GM18907 (cell line): ENCODE measurements at regions not wholly inside any gene's neighbourhood (a gene's known extent, or its start where the extent isn't known, plus 50 kb on each side); places are given as distances from the start of the nearest gene placed in this dataset.
"Not testable (repeated sequence)": the region's sequence is repeated elsewhere in the genome, so short reads cannot be mapped to it uniquely, and the experiment has no call there.

ENCODE experiments used
- ATAC-seq: cut with Tn5 transposase; IDR thresholded peaks from one replicate; pipeline ENCODE4 v1.9.1; 2021; ENCODE audit warnings: mild to moderate bottlenecking, moderate library complexity; ENCODE audit not compliant: unreplicated experiment

GRCh38 chr12:25864306-25865276, 93.9 kb upstream of the RASSF8 start:
- no peak for ATAC-seq

DNA sequence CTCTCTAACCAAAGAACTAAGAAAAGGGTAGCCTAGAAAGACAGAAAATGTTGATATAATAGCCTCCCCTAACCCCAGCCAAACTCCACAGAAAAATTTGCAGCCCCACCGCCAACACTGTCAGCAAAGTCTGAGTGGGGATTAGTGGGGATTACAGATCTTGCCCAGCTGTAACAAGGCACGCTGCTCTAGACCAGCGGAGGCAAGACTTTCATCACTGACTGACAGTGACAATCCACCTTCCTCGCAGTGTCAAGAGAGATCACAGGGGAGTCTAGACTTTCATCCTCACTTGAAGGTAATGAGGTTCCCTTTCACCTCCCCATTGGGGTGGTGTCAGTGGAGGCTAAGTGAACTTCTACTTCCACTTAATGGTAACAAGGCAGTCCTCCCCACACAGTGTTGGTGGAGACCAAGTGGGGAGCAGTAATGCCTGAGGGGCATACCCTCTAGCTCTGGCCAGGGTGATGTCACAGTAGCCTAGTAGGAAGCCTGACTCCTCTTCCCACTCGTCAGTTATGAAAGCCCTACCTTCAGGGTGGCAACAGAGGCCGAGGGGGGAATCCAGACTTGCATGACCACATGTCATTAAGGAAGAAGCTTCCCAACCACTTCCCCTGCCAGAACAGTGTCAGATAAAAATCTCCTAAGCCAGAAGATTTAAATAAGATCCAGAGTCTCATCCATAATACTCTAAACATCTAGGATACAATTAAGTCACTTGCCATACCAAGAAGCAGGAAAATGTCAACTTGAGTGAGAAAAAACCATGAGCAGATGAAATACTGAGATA, 91.7 kb upstream of the RASSF8 start:
- ATAC-seq = no peak

- no peak for ATAC-seq
Measured at GRCh38 chr12:25868193-25868592, 90.3 kb upstream of the RASSF8 start.

DNA sequence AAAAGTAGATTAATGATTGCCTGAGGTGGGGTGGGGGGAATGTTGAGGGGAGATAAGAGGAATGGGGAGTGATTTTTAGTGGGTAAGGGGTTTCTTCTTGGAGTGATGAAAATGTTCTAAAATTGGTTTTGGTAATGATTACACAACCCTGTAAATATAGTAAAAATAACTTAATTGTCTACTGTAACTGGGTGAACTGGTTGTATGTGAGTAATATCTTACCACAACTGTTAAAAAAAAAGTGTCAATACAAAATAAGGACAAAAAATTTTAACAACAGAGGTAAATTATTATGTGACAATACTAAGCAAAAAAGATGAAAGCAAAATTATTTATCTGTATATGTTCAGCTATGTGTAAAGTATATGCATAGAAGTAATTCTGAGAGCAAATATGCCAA, 86.3 kb upstream of the RASSF8 start:
- no peak for ATAC-seq

DNA sequence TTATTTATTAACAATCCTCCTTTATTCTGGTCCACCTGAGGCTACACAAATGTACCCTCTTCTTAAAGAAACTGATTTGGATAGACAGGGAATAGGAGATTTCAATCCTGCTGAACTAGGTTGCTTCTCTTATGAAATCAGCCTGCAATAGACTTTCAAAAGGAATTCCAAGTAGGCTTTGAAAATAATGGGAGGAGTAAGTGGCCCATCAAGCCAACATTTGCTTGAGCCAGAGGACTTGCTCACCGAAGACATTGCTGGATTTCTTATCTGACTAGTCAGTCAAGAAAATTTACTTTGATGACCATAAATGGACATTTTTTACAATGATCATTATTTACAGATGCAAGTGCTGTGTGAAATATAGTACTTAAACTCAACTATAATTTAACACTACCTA, 82.8 kb upstream of the RASSF8 start:
- ATAC-seq = no peak

DNA sequence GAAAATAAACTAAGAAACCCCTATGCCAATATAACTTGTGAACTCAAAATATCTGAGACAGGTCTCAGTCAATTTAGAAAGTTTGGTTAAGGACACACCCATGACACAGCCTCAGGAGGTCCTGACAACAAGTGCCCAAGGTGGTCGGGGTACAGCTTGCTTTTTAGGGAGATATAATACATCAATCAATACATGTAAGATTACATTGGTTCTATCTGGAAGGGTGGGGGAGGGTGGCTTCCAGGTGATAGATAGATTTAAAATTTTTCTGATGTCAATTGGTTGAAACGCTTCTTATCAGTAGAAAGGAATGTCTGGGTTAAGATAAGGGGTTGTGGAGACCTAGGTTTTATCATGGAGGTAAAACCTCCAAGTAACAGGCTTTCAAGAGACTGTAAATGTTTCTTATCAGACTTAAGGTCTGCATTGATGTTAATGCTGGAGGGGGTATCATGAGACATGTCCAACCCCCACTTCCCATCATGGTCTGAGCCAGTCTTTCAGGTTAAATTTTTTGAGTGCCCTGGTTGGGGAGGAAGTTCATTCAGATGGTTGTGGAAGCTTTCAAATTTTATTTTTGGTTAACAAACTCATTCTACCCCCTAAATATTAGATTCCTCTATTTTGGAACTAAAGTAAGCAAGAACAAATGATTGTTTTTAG, 82.0 kb upstream of the RASSF8 start:
- no peak for ATAC-seq

DNA sequence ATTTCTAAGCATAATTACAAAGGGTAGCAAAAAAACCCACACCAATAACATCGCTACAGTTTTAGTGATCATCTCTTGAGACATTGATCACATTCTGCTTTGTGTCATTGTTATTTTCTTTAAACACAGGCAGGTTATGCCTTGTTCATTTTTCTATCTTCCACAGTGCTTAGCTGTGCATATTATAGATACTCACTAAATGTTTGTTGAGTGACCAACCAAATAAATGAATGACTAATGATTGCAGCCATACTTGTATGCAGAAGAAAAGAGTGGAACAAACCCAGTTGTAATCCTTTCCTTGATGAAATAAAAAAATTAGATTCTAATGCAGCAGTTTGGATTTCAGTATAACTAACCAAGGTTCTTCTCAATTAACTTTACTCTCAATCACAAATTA, 81.0 kb upstream of the RASSF8 start:
- no peak for ATAC-seq

DNA sequence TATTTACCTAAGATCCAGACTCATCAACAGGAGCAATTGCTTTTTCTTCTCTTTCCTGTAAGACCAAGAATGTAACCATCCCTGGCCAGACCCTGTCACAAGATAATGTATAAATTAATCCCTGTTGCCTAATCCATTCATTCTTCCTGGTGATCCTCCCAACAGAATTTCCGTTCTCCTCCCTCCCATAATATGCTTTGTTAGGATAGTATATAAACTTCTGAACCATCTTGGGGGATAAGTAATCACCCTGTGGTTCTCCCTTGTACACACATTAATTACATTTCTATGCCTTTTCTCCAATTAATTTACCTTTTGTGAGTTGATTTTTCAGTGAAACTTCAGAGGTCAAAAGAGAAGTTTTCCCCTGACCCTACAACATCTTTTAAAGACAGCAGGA, 76.2 kb upstream of the RASSF8 start:
- ATAC-seq = no peak

GRCh38 chr12:25883026-25883916, 75.2 kb upstream of the RASSF8 start:
- no peak for ATAC-seq

DNA sequence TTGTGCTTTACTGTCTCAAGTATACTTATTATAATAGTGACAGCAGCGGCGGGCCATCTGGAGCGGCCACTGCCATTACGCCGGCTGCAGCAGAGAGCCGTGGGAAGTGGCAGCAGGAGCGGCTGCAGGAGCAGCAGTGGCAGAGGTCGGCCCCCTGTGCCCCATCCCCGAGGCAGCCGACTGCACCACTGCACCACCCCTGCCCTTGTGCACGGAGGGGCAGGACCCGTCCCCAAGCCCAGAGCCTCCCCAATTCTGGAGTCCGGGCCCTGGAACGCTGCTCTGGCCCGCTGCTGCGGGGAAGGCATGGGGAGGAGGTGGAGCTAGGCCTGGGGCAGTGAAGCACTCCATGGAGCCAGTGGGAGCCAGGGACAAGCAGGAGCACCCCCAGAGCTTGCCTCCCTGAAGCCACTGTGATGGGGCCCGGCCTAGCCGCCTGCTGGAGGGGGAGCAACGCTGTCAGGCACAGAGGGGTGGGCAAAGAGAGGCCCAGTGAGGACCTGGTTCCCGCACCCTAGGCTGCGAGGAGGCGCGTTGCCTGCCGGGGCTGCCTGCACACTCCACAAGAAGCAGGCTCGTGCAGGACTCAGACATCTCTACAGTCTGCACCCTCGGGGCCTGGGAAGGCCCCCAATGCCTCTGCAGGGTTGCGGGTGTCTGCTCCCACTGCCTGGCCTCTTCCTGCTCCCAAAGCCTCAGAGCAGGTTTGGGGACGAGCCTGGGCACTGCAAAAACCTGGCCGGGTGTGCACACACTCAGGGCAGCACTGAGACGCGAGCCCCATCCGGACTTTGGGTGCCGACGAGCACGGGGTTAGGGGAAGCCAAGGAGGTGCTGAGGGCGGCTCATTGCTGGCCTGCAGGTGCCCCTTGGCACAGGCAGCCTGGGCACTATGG, 74.2 kb upstream of the RASSF8 start:
- ATAC-seq = no peak

- ATAC-seq = no peak
Measured at GRCh38 chr12:25884920-25885234, 73.6 kb upstream of the RASSF8 start.

DNA sequence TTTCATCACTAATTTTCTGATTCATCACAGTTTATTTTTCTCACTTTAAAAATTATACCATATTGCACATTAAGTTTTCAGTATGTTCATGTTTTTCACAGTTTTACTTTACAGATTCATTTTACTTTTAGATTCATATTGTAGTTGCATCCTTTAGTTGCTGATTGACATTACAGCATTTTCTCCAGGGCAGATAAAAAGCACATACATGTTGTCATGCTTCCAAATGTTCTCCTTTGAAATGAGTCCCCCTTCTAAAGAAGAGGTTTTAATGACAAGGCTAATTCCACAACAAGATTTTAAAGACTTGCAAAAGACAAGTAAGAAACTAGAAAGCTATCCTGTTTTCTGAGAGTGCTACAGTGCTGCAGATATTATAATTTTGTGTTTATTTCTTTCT, 72.1 kb upstream of the RASSF8 start:
- ATAC-seq = no peak

DNA sequence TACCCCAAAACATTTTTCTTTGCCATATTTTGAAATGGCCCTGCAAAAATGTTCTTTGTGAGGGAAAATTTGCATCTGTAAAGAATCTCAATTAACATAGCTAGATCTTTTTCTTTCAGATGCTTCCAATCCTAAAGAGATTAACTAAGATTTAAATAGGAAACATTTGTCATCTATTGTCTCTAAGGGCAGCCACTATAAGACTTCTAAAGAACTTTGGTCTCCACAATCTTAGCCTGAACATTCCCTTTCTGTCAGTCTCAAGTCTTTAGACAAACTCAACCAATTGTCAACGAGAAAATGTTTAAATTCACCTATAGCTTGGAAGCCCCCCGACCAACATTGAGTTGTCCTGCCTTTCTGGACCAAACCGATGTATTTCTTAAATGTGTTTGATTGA, 71.1 kb upstream of the RASSF8 start:
- no peak for ATAC-seq

DNA sequence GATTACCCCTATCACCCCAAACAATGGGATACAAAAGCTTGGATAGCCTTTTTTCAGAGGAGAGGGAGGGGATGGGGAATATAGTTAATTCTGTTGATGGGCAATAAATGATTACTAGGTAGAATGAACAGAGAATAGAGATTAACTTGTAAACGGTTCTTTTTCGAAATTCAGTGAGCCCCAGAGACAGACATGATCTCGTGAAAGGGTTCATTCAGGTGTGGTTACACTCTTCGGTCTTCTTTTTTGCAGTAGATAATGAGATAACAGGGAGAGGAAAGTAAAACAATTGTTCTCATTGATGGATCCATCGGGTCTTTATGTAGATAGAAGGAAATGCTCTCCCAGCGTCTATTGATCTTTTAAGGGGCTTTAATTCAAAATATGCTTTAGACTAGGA, 69.3 kb upstream of the RASSF8 start:
- ATAC-seq = no peak

GRCh38 chr12:25891095-25891494, 67.4 kb upstream of the RASSF8 start:
- ATAC-seq = not testable (repeated sequence)

- ATAC-seq = no peak
Measured at GRCh38 chr12:25894759-25895158, 63.7 kb upstream of the RASSF8 start.

GRCh38 chr12:25896981-25897380, 61.5 kb upstream of the RASSF8 start:
- ATAC-seq = no peak

GRCh38 chr12:25903603-25904245, 54.8 kb upstream of the RASSF8 start:
- ATAC-seq = no peak

DNA sequence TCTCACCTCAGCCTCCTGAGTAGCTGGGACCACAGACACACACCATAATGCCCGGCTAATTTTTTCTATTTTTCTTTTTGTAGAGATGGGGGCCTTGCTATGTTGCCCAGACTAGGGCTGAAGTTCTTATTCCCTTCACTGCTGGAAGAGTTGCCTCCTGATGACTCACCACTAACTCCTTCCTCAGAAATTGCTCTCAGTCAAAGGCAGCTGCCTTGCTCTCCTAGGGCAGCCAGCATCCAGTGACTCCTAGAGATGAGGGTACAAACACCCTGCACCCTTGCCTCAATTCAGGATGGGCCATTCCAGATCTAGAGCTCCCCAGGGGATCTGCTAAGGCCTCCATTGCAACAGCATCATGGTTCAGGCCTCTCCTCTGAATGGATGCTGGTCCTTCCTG, 54.0 kb upstream of the RASSF8 start:
- no peak for ATAC-seq
